GM19023 (cell line): ENCODE measurements at regions not wholly inside any gene's neighbourhood (a gene's known extent, or its start where the extent isn't known, plus 50 kb on each side); places are given as distances from the start of the nearest gene placed in this dataset.
"Not testable (repeated sequence)": the region's sequence is repeated elsewhere in the genome, so short reads cannot be mapped to it uniquely, and the experiment has no call there.

ENCODE experiments used
- ATAC-seq: cut with Tn5 transposase; IDR thresholded peaks from one replicate; pipeline ENCODE4 v1.9.1; 2021; ENCODE audit warnings: mild to moderate bottlenecking, moderate library complexity; ENCODE audit not compliant: unreplicated experiment

GRCh38 chr3:78235841-78236240 is 1195.9 kb downstream of the ROBO2 start:
- ATAC-seq, result no peak

GRCh38 chr3:78238811-78239210 is 1198.9 kb downstream of the ROBO2 start:
- no peak for ATAC-seq

DNA sequence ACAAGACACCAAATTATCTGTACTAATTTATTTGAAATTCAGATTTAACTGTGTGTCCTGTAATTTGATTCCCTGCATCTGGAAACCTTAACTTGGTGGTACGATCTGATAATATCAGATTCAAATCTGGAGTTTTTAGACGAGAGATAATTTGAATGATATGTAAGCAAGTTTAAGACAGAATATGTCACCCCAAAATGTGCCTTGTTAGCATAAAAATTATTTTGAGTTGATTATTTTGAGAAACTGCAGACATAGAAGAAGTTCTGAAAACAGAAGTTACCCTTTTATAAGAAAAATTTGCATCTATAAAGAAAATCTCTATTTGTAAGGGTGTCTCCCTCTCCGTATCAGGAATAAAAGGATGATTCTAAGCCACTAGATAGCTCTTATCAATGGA is 1202.8 kb downstream of the ROBO2 start:
- no peak for ATAC-seq

DNA sequence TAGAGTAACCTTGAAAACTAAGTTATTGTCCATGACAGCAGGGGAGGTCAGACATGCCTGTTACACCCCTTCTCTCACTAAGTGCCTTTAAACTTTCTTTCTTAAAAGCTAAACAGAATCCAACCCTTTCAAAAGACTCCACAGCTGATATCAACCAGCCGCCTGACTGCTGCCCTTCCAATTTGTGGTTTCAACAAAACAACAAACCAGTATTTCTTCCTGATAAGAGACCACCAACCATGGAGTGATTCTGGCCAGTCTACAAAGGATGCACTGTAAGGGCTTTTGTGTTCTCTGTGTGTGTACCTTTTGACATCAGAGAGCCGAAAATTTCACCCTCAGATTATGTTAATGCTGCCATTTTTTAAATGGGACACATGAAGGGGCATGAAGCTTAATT is 1204.2 kb downstream of the ROBO2 start:
- no peak for ATAC-seq

DNA sequence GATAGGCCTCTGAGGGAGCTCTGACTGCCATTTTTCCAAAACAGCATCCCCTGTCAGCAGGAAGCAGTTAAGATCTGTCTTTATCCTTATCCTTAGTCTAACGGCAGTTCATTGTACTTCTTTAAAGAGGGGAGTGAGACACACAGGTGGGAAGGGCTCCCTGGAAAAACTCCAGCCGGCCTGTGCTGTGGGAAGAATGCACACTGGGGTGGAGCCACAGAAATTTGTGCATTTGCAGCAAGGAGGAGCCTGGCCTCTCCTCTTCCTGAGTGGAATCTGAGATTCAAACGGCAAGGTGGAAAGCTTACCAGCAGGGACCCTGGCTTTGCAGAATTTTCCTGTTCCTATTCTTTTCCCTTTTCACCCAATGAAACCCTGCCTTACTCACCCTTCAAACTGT is 1209.4 kb downstream of the ROBO2 start:
- ATAC-seq, result no peak

DNA sequence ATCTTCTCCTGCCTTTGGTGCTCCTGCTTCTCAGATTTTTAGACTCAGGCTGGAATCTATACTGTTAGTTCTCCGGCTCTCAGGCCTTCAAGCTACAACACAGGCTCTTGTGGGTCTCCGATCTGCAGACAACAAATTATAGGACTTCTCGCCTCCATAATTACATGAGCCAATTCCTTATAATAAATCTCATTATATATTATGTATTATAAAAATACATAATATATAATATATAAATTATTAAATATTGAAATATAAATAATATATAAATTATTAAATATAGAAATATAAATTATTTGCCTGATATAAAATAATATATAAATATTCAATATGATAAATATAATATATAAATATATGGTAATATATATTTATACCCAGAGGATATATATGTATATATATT is 1214.0 kb downstream of the ROBO2 start:
- ATAC-seq, result no peak

DNA sequence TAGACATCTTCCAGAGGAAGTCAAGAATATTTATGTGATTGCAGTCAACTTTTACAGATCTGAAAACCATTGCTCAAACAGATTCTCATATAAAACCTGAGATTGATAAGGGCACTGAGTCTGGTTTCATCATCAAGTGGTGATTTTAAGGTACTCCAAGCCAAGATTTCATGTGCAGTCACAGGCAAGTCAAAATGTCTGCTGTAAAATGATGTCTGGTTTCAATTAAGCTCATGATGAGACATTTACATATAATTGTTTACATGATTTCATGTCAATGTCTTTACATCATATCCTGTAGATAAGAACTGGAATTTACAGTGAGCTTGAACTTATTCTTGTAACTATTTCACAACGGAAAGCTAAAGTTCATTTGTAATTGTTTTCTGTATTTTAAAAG is 1215.5 kb downstream of the ROBO2 start:
- ATAC-seq, result no peak

- ATAC-seq, result no peak
Measured at GRCh38 chr3:78256123-78256522, 1216.2 kb downstream of the ROBO2 start.

GRCh38 chr3:78257951-78258530 is 1218.1 kb downstream of the ROBO2 start:
- ATAC-seq, result no peak

DNA sequence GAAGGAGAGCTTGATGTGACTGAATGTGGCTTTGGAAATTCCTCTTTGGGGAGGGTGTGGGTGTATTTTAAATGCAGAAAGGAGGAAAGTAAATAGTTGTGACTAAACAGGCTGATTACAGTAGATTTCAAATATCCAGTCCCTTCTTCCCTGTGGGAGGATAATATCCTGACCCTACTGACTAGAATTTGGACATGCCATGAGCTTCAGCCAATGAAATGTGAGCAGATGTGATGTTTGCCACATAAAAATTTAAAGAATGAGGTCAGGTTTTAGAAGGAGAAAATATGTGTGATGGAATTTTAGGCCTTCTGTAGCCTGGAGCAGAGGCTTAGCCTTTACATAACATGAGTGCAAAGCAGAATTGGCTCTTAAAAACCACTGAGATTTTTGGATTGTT is 1218.9 kb downstream of the ROBO2 start:
- no peak for ATAC-seq

DNA sequence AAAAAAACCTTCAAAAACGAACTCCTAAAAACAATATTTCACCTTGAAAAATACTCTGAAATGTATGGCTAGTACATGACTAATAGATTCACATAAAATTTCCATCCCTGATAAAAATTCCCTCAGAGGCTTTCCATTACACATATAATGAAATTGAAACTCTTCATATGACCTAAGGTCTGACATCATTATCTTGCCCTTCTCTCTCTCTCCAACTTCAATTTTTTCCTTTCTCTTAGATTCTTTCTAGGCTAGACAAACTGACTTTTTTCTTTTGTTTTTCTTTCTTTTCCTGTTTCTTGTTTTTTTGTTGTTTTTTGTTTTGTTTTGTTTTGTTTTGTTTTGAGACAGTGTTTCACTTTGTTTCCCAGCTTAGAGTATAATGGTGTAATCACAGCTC is 1220.5 kb downstream of the ROBO2 start:
- no peak for ATAC-seq

DNA sequence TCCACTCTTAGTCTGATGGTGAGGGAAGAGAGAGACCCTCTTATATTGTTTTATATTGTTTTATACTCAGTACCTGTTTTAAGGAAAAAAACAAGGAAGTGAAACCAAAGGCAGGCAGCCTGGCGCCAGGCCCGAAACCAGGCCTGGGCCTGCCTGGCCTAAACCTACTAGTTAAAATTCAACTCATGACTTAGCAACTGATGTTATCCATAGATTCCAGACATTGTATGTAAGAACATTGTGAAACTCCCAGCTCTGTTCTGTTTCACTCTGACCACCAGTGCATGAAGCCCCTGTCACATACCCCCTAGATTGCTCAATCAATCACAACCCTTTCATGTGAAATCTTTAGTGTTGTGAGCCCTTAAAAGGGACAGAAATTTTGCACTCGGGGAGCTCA is 1226.7 kb downstream of the ROBO2 start:
- not testable (repeated sequence) for ATAC-seq

- ATAC-seq, result no peak
Measured at GRCh38 chr3:78267235-78267634, 1227.3 kb downstream of the ROBO2 start.

DNA sequence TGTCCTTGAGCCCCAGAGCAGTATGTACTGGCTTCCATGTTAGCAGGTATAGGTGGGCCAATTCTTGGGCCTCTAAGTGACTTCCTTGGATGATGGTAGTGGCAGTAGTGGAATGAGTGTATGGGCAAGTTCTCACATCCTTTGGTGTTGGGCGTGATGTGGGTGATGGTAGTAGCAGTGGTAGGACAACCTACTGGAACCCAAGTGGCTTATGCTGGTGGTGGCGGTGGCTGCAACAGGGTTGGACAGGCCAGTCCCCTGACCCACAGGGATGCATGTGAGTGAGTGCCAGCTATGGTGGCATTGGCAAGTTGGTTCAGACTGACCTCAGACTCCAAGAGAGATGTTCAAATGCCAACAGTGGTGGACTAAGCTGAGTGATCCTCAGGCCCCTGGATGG is 1228.2 kb downstream of the ROBO2 start:
- no peak for ATAC-seq

GRCh38 chr3:78268716-78269668 is 1229.1 kb downstream of the ROBO2 start:
- no peak for ATAC-seq

DNA sequence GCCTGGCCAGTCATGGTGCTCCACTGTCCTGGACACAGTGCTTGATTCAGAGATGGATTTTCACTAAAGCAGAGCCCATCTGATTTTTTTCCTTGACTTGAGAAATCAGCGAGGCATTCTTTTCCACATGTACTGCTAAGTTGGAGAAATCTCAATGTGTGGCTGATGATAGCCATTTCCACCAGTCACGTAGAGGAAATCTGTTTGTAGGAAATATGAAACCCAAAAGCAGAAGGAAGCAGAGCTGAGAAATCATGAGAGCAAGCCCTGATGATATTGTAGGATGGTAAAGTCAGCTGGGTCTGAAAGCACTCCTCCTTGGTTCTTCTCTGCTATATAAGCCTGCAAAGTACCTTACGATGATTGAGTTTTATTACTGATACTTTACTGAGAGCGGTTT is 1233.4 kb downstream of the ROBO2 start:
- ATAC-seq, result no peak

- no peak for ATAC-seq
Measured at GRCh38 chr3:78274475-78275065, 1234.7 kb downstream of the ROBO2 start.

DNA sequence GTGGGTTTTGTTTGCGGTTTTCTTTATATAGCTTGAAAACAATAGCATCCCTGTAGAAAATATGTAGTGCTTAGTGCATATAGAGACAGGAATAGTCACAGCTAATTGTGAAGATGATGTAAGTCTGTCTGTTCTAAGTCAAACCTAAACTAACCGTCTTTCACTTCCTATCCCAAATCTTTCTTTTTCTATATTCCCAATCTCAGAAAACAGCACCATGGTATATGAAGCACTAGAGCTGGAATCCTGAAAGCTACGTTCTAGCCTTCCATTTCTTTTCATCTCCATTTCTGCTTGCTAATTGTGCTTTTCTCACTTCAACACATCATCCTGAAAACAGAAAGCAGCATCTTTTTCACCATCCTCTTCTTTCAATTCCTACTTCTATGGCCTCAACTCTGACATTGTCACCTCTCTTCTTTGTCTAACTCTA is 1235.5 kb downstream of the ROBO2 start:
- no peak for ATAC-seq

- no peak for ATAC-seq
Measured at GRCh38 chr3:78277220-78277619, 1237.3 kb downstream of the ROBO2 start.

DNA sequence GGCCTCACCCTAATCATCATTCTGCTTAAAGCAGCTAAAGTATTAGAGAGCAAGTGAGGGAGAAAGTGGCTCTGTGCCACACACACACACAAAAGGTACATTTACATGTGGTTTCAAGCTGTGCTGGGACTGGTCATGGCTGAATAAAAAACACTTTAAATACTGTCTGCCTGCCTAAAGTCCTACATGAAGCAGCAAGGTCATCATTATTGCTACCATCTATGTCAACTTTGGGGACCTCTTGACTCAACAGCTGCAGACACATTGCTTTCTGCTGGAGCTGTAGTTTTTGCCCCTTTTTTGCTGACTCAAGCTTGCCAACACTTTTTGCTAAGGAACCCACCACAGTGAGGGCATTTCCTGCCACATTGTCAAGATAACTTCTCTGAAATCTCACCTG is 1237.9 kb downstream of the ROBO2 start:
- no peak for ATAC-seq

- no peak for ATAC-seq
Measured at GRCh38 chr3:78279091-78279490, 1239.2 kb downstream of the ROBO2 start.

DNA sequence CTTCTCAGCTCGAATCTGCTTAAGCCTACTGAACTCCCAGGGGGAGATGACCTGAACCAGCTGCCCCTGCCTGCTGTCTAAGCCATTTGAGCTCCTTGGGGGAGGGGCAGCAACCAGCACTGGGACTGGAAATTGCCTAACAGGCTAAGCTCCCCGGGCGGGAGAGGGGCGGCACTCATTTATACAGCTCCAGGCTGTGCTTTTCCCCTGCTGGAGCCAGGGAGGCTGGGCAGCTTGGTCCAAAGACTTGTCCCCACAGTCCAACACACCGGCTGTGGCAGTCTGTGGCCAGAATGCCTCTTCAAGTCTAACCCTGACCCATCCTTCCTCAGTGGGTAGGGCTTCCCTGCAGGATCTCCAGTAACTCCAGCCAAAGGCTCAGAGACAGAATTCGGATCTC is 1241.5 kb downstream of the ROBO2 start:
- ATAC-seq, result no peak
